ENCODE measurements at regions not wholly inside any gene's neighbourhood (a gene's known extent, or its start where the extent isn't known, plus 50 kb on each side); places are given as distances from the start of the nearest gene placed in this dataset.

GRCh38 chr12:24424889-24425600, 475.6 kb upstream of the SOX5 start:
- Histone ChIP-seq H3K27me3 (replicated peaks in 1 of 7) (no peaks in the 10 kb centered on the region), H3K36me3 (no peaks in the 10 kb centered on the region), H3K4me3 (no peak overlapping the region), H3K4me1 (no peaks in the 10 kb centered on the region), H3K9me3 (peaks cover 0 to 9% (median 0%) of the 10 kb centered on the region in 8 donors), H3K27ac (no peak overlapping the region)
- intact Hi-C loops (cut with DNase I; ENCODE audit: low total_unique reads): no loop called here
- TF ChIP-seq POLR2A (IDR thresholded peaks at IDR 0.05) (no peak), CTCF (IDR thresholded peaks at IDR 0.05 in 8 of 11, conservative IDR thresholded peaks at IDR 0.05 in 3 of 11) (no peak), POLR2AphosphoS5 (IDR thresholded peaks at IDR 0.05) (no peak)
- WGBS, 5 donors: 49 to 61% (median 58%) methylated on average over 6 of the region's 6 CpGs
- DNase-seq: no peak

- Histone ChIP-seq H3K36me3 (no peaks in the 10 kb centered on the region), H3K27me3 (replicated peaks in 1 of 7) (no peaks in the 10 kb centered on the region), H3K9me3 (peaks cover 0 to 9% (median 0%) of the 10 kb centered on the region in 8 donors), H3K27ac (no peak overlapping the region), H3K4me3 (no peak overlapping the region), H3K4me1 (no peaks in the 10 kb centered on the region)
- intact Hi-C loops (cut with DNase I; ENCODE audit: low total_unique reads): no loop called here
- TF ChIP-seq CTCF (IDR thresholded peaks at IDR 0.05 in 8 of 11, conservative IDR thresholded peaks at IDR 0.05 in 3 of 11): no peak
- no peak for TF ChIP-seq POLR2A (IDR thresholded peaks at IDR 0.05)
- TF ChIP-seq POLR2AphosphoS5 (IDR thresholded peaks at IDR 0.05): no peak
- no peak for DNase-seq
- 67 to 85% (median 77%) methylated on average over 2 of the region's 2 CpGs for WGBS, 5 donors
These were observed 474.9 kb upstream of the SOX5 start for GRCh38 chr12:24424376-24424775.

DNA sequence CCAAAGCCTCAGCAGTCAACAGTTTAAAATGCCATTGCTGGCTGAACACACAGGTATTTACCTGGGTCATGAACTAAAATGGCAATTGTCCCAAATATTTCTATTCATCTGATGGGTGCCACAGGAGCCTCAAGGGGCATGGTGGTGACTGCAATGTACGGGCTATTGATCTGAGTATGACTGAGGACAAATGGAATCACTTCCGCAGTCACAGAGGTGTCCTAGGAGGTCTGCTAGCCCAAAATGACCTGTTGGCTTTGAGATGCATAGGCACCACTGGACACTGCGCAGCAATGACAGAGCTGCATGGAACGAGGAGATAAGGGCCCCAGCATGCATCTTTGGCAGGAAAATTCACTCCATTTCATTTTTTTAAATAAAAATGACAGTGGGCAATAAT, 474.1 kb upstream of the SOX5 start:
- 84 to 98% (median 96%) methylated on average over 3 to 4 of the region's 4 CpGs for WGBS, 5 donors
- TF ChIP-seq POLR2A (IDR thresholded peaks at IDR 0.05): no peak
- TF ChIP-seq POLR2AphosphoS5 (IDR thresholded peaks at IDR 0.05): no peak
- TF ChIP-seq CTCF (IDR thresholded peaks at IDR 0.05 in 8 of 11, conservative IDR thresholded peaks at IDR 0.05 in 3 of 11): no peak

DNA sequence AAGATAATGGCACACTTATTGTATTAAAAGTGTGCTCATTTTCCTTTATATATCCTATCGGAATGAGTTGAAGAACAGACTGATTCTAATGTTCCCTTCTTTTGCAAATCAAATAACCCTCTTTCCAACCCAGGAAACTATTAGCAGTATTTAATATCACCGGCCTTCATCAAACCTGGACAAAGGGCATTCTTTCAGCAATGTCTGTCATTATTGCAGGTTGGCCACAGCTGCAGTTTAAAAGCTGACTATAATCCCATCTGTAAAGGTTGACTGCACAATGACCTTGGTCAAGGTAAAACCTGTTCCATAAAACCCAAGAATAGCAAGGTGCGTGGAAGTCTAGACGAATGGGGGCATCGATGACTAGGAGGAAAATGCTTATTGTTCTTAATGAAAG, 472.3 kb upstream of the SOX5 start:
- no peaks in the 10 kb centered on the region for H3K36me3 ChIP-seq
- no peak overlapping the region for H3K27ac ChIP-seq
- DNase-seq: no peak
- no peaks in the 10 kb centered on the region for H3K27me3 ChIP-seq (replicated peaks in 1 of 7)
- peaks cover 0 to 3% (median 0%) of the 10 kb centered on the region in 6 donors for H3K4me1 ChIP-seq
- H3K9me3 ChIP-seq: peaks cover 0 to 9% (median 0%) of the 10 kb centered on the region in 8 donors
- intact Hi-C loops (cut with DNase I; ENCODE audit: low total_unique reads): no loop called here
- WGBS, 5 donors: 90 to 97% (median 90%) methylated on average over 5 of the region's 5 CpGs
- no peak overlapping the region for H3K4me3 ChIP-seq
- TF ChIP-seq POLR2A (IDR thresholded peaks at IDR 0.05) (no peak), CTCF (IDR thresholded peaks at IDR 0.05 in 8 of 11, conservative IDR thresholded peaks at IDR 0.05 in 3 of 11) (no peak), POLR2AphosphoS5 (IDR thresholded peaks at IDR 0.05) (no peak)

More for the DNA sequence above, 474.1 kb upstream of the SOX5 start:
- Histone ChIP-seq H3K27me3 (replicated peaks in 1 of 7) (no peaks in the 10 kb centered on the region), H3K4me1 (no peaks in the 10 kb centered on the region), H3K27ac (no peak overlapping the region), H3K36me3 (no peaks in the 10 kb centered on the region), H3K4me3 (no peak overlapping the region), H3K9me3 (peaks cover 0 to 9% (median 0%) of the 10 kb centered on the region in 8 donors)
- no peak for DNase-seq
- intact Hi-C loops (cut with DNase I; ENCODE audit: low total_unique reads): no loop called here

Data from spleen (tissue), 11 donors.